NCI-H345 treated with DMSO at 0.1 percent for 48 hours (cell line): ENCODE measurements at regions not wholly inside any gene's neighbourhood (a gene's known extent, or its start where the extent isn't known, plus 50 kb on each side); places are given as distances from the start of the nearest gene placed in this dataset.

Source experiments
- DNase-seq: peaks from one replicate; lab custom pipeline; 2025; ENCODE audit not compliant: unreplicated experiment; lab: John Stamatoyannopoulos, UW

GRCh38 chr12:107565551-107565950, 120.0 kb upstream of the PWP1 start:
- DNase-seq = no peak

GRCh38 chr12:107567876-107568619, 117.6 kb upstream of the PWP1 start:
- no peak for DNase-seq

GRCh38 chr12:107568718-107569117, 116.9 kb upstream of the PWP1 start:
- DNase-seq = no peak

GRCh38 chr12:107570721-107571120, 114.9 kb upstream of the PWP1 start:
- DNase-seq = no peak

GRCh38 chr12:107571492-107571891, 114.1 kb upstream of the PWP1 start:
- no peak for DNase-seq

GRCh38 chr12:107574691-107575090, 110.9 kb upstream of the PWP1 start:
- DNase-seq = no peak

GRCh38 chr12:107580750-107581618, 104.6 kb upstream of the PWP1 start:
- DNase-seq = no peak

- DNase-seq = no peak
Measured at GRCh38 chr12:107581619-107582015, 104.0 kb upstream of the PWP1 start.

GRCh38 chr12:107583551-107583950, 102.0 kb upstream of the PWP1 start:
- DNase-seq = no peak

- DNase-seq = no peak
Measured at GRCh38 chr12:107584563-107584962, 101.0 kb upstream of the PWP1 start.

- DNase-seq = no peak
Measured at GRCh38 chr12:107586256-107586970, 99.2 kb upstream of the PWP1 start.

GRCh38 chr12:107590413-107590812, 95.2 kb upstream of the PWP1 start:
- no peak for DNase-seq

- no peak for DNase-seq
Measured at GRCh38 chr12:107590814-107591375, 94.7 kb upstream of the PWP1 start.

GRCh38 chr12:107593713-107594381, 91.8 kb upstream of the PWP1 start:
- no peak for DNase-seq

- no peak for DNase-seq
Measured at GRCh38 chr12:107594995-107595394, 90.6 kb upstream of the PWP1 start.

GRCh38 chr12:107597695-107598410, 87.7 kb upstream of the PWP1 start:
- DNase-seq = no peak

- no peak for DNase-seq
Measured at GRCh38 chr12:107598906-107599305, 86.7 kb upstream of the PWP1 start.

GRCh38 chr12:107600581-107601144, 84.9 kb upstream of the PWP1 start:
- DNase-seq = no peak

- no peak for DNase-seq
Measured at GRCh38 chr12:107602446-107602845, 83.2 kb upstream of the PWP1 start.

GRCh38 chr12:107605293-107605692, 80.3 kb upstream of the PWP1 start:
- DNase-seq = peak; percentile 23
